OCI-LY1 (cell line): ENCODE measurements at regions not wholly inside any gene's neighbourhood (a gene's known extent, or its start where the extent isn't known, plus 50 kb on each side); places are given as distances from the start of the nearest gene placed in this dataset.

Experiments used
- CTCF ChIP-seq: fragments of 200-600 bp; sonication (generic), shearing (Covaris generic); IDR thresholded peaks from 2 replicates; pipeline ENCODE4 v1.5.1; 2017; ENCODE audit warnings: mild to moderate bottlenecking, antibody characterized with exemption, low read length, moderate library complexity, mixed read lengths
- EZH2 ChIP-seq: fragments of 200-600 bp; sonication (generic), shearing (Covaris generic); IDR thresholded peaks from 2 replicates; pipeline ENCODE4 v1.8.0; 2017; ENCODE audit warnings: borderline replicate concordance, mixed run types, mild to moderate bottlenecking, antibody characterized with exemption, low read length, moderate library complexity, mixed read lengths

- TF ChIP-seq CTCF (no peak), EZH2 (no peak)
These were observed 126.0 kb upstream of the CIBAR2 start for GRCh38 chr16:85238233-85238647.
